HUES64 (cell line): ENCODE measurements at regions not wholly inside any gene's neighbourhood (a gene's known extent, or its start where the extent isn't known, plus 50 kb on each side); places are given as distances from the start of the nearest gene placed in this dataset.

Experiments used
- H3K27ac ChIP-seq: 2 replicates; pipeline ENCODE4 v1.7.0; 2013; ENCODE audit warnings: low read depth, low read length, inconsistent platforms
- H3K27me3 ChIP-seq: 2 replicates; pipeline ENCODE4 v1.6.1; 2013; ENCODE audit warnings: mild to moderate bottlenecking, low read length; ENCODE audit not compliant: insufficient read depth
- H3K36me3 ChIP-seq: 2 replicates; pipeline ENCODE4 v1.6.1; 2013; ENCODE audit warnings: mild to moderate bottlenecking, low read length; ENCODE audit not compliant: insufficient read depth
- H3K4me1 ChIP-seq: 2 replicates; pipeline ENCODE4 v1.6.1; 2013; ENCODE audit warnings: mild to moderate bottlenecking, low read length, moderate library complexity; ENCODE audit not compliant: insufficient read depth
- H3K4me3 ChIP-seq: 2 replicates; pipeline ENCODE4 v1.5.1; 2013; ENCODE audit warnings: mild to moderate bottlenecking, low read length, moderate library complexity
- H3K9ac ChIP-seq: 2 replicates; pipeline ENCODE4 v1.6.1; 2013; ENCODE audit warnings: mild to moderate bottlenecking, low read depth, low read length
- H3K9me3 ChIP-seq: 2 replicates; pipeline ENCODE4 v1.6.1; 2013; ENCODE audit warnings: low read depth, low read length; ENCODE audit not compliant: insufficient read depth
- WGBS: fragments of 150-250, 120-280 bp; methylation state at CpG from one replicate; pipeline ENCODE4 v1.1.7; 2013; ENCODE audit warnings: missing lambda C conversion rate; 5-methylcytosine and 5-hydroxymethylcytosine counted together

GRCh38 chr9:80619356-80619755 lies 1047.6 kb downstream of the TLE4 start:
- Histone ChIP-seq H3K27me3 (no peaks in the 10 kb centered on the region), H3K9ac (no peak overlapping the region), H3K4me1 (no peaks in the 10 kb centered on the region), H3K27ac (no peak overlapping the region), H3K36me3 (no peaks in the 10 kb centered on the region), H3K4me3 (no peak overlapping the region), H3K9me3 (no peaks in the 10 kb centered on the region)
- 83% methylated on average over 3 of the region's 3 CpGs for WGBS

GRCh38 chr9:80615964-80616363 lies 1044.2 kb downstream of the TLE4 start:
- no peak overlapping the region for H3K27ac ChIP-seq
- no peaks in the 10 kb centered on the region for H3K36me3 ChIP-seq
- H3K27me3 ChIP-seq: no peaks in the 10 kb centered on the region
- 97% methylated on average over 3 of the region's 4 CpGs for WGBS
- H3K4me3 ChIP-seq: no peak overlapping the region
- no peaks in the 10 kb centered on the region for H3K4me1 ChIP-seq
- H3K9ac ChIP-seq: no peak overlapping the region
- no peaks in the 10 kb centered on the region for H3K9me3 ChIP-seq

GRCh38 chr9:80605793-80606192 lies 1034.0 kb downstream of the TLE4 start:
- Histone ChIP-seq H3K27ac (no peak overlapping the region), H3K27me3 (no peaks in the 10 kb centered on the region), H3K4me3 (no peak overlapping the region), H3K9ac (no peak overlapping the region), H3K9me3 (no peaks in the 10 kb centered on the region), H3K36me3 (no peaks in the 10 kb centered on the region), H3K4me1 (peaks cover 15% of the 10 kb centered on the region)
- 84% methylated on average over 3 of the region's 3 CpGs for WGBS

- no peak overlapping the region for H3K4me3 ChIP-seq
- 43% methylated on average over 1 of the region's 2 CpGs for WGBS
- no peaks in the 10 kb centered on the region for H3K27me3 ChIP-seq
- H3K27ac ChIP-seq: no peak overlapping the region
- H3K36me3 ChIP-seq: no peaks in the 10 kb centered on the region
- no peaks in the 10 kb centered on the region for H3K9me3 ChIP-seq
- H3K9ac ChIP-seq: no peak overlapping the region
- H3K4me1 ChIP-seq: peaks cover 15% of the 10 kb centered on the region
Observed at GRCh38 chr9:80605129-80605528, 1033.4 kb downstream of the TLE4 start.

- H3K9me3 ChIP-seq: no peaks in the 10 kb centered on the region
- H3K27ac ChIP-seq: no peak overlapping the region
- WGBS: 96% methylated on average over 5 of the region's 5 CpGs
- no peak overlapping the region for H3K4me3 ChIP-seq
- H3K4me1 ChIP-seq: peaks cover 15% of the 10 kb centered on the region
- no peak overlapping the region for H3K9ac ChIP-seq
- no peaks in the 10 kb centered on the region for H3K27me3 ChIP-seq
- H3K36me3 ChIP-seq: no peaks in the 10 kb centered on the region
Observed at GRCh38 chr9:80602291-80602690, 1030.5 kb downstream of the TLE4 start.

- H3K4me1 ChIP-seq: no peaks in the 10 kb centered on the region
- H3K36me3 ChIP-seq: no peaks in the 10 kb centered on the region
- no peaks in the 10 kb centered on the region for H3K27me3 ChIP-seq
- H3K4me3 ChIP-seq: no peak overlapping the region
- H3K9me3 ChIP-seq: no peaks in the 10 kb centered on the region; the same call in 1 of the 2 replicates
- H3K27ac ChIP-seq: no peak overlapping the region
- no peak overlapping the region for H3K9ac ChIP-seq
Observed at GRCh38 chr9:80596579-80596978, 1024.8 kb downstream of the TLE4 start.

GRCh38 chr9:80595192-80595591 lies 1023.4 kb downstream of the TLE4 start:
- Histone ChIP-seq H3K9me3 (no peaks in the 10 kb centered on the region; the same call in 1 of the 2 replicates), H3K4me1 (peaks cover 5% of the 10 kb centered on the region; the same call in 1 of the 2 replicates), H3K27ac (no peak overlapping the region), H3K27me3 (no peaks in the 10 kb centered on the region), H3K4me3 (no peak overlapping the region), H3K9ac (no peak overlapping the region), H3K36me3 (no peaks in the 10 kb centered on the region)
- 96% methylated on average over 4 of the region's 4 CpGs for WGBS

- peaks cover 10% of the 10 kb centered on the region; the same call in 1 of the 2 replicates for H3K4me1 ChIP-seq
Observed at GRCh38 chr9:80592413-80592812, 1020.6 kb downstream of the TLE4 start.

GRCh38 chr9:80586786-80587330 lies 1015.1 kb downstream of the TLE4 start:
- H3K9me3 ChIP-seq: no peaks in the 10 kb centered on the region
- 88% methylated on average over 1 of the region's 1 CpG for WGBS
- no peaks in the 10 kb centered on the region for H3K36me3 ChIP-seq
- H3K4me3 ChIP-seq: no peak overlapping the region
- H3K27me3 ChIP-seq: no peaks in the 10 kb centered on the region
- H3K4me1 ChIP-seq: peaks cover 16% of the 10 kb centered on the region; the same call in 1 of the 2 replicates
- no peak overlapping the region for H3K9ac ChIP-seq
- no peak overlapping the region for H3K27ac ChIP-seq

More at GRCh38 chr9:80592413-80592812, 1020.6 kb downstream of the TLE4 start:
- no peaks in the 10 kb centered on the region; the same call in 1 of the 2 replicates for H3K9me3 ChIP-seq
- no peaks in the 10 kb centered on the region for H3K36me3 ChIP-seq
- no peak overlapping the region for H3K27ac ChIP-seq
- no peak overlapping the region for H3K4me3 ChIP-seq
- H3K9ac ChIP-seq: no peak overlapping the region
- no peaks in the 10 kb centered on the region for H3K27me3 ChIP-seq

- Histone ChIP-seq H3K9ac (no peak overlapping the region), H3K9me3 (peaks cover 41% of the 10 kb centered on the region), H3K4me3 (no peak overlapping the region), H3K27me3 (no peaks in the 10 kb centered on the region), H3K27ac (no peak overlapping the region), H3K4me1 (no peaks in the 10 kb centered on the region), H3K36me3 (no peaks in the 10 kb centered on the region)
- 91% methylated on average over 1 of the region's 3 CpGs for WGBS
Observed at GRCh38 chr9:80571953-80572352, 1000.2 kb downstream of the TLE4 start.

GRCh38 chr9:80569236-80569635 lies 997.5 kb downstream of the TLE4 start:
- Histone ChIP-seq H3K4me1 (no peaks in the 10 kb centered on the region), H3K27me3 (no peaks in the 10 kb centered on the region), H3K9ac (no peak overlapping the region), H3K36me3 (no peaks in the 10 kb centered on the region), H3K27ac (no peak overlapping the region), H3K4me3 (no peak overlapping the region), H3K9me3 (peaks cover 41% of the 10 kb centered on the region)
- WGBS: 100% methylated on average over 1 of the region's 1 CpG

GRCh38 chr9:80561526-80561925 lies 989.8 kb downstream of the TLE4 start:
- Histone ChIP-seq H3K9me3 (no peaks in the 10 kb centered on the region), H3K4me3 (no peak overlapping the region), H3K36me3 (no peaks in the 10 kb centered on the region), H3K27me3 (no peaks in the 10 kb centered on the region), H3K4me1 (no peaks in the 10 kb centered on the region), H3K27ac (no peak overlapping the region), H3K9ac (no peak overlapping the region)
- 86% methylated on average over 1 of the region's 2 CpGs for WGBS
